ENCODE measurements at regions not wholly inside any gene's neighbourhood (a gene's known extent, or its start where the extent isn't known, plus 50 kb on each side); places are given as distances from the start of the nearest gene placed in this dataset.

DNA sequence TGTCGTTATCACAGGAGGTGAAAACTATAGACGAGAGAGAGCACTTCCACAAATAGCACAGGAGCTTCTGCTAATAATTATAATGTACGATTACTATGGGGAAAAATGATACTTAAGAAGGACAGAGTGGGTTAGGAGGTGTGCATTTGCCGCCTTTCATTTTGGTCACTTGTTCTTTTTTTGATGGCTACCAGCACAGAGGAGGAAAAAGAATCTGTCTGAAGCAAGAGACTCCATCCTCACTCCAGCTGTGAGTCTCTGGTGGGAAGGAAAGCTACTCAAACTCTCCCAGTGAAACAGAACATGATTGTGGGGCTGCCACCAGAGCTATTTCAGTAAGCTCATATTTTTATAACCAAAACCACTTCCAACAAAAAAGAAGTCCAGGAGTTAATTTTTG lies 270.4 kb upstream of the TMEM161B start:
- no peak for TF ChIP-seq RAD21 (IDR thresholded peaks at IDR 0.05)
- TF ChIP-seq, protein P1, sequence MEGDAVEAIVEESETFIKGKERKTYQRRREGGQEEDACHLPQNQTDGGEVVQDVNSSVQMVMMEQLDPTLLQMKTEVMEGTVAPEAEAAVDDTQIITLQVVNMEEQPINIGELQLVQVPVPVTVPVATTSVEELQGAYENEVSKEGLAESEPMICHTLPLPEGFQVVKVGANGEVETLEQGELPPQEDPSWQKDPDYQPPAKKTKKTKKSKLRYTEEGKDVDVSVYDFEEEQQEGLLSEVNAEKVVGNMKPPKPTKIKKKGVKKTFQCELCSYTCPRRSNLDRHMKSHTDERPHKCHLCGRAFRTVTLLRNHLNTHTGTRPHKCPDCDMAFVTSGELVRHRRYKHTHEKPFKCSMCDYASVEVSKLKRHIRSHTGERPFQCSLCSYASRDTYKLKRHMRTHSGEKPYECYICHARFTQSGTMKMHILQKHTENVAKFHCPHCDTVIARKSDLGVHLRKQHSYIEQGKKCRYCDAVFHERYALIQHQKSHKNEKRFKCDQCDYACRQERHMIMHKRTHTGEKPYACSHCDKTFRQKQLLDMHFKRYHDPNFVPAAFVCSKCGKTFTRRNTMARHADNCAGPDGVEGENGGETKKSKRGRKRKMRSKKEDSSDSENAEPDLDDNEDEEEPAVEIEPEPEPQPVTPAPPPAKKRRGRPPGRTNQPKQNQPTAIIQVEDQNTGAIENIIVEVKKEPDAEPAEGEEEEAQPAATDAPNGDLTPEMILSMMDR (IDR thresholded peaks at IDR 0.05; ENCODE audit: low read depth, low read length, missing input control): no peak
- no peak for TF ChIP-seq GABPA (IDR thresholded peaks at IDR 0.05 in 1 of 2, conservative IDR thresholded peaks at IDR 0.05 in 1 of 2)
